ENCODE measurements at regions not wholly inside any gene's neighbourhood (a gene's known extent, or its start where the extent isn't known, plus 50 kb on each side); places are given as distances from the start of the nearest gene placed in this dataset.

DNA sequence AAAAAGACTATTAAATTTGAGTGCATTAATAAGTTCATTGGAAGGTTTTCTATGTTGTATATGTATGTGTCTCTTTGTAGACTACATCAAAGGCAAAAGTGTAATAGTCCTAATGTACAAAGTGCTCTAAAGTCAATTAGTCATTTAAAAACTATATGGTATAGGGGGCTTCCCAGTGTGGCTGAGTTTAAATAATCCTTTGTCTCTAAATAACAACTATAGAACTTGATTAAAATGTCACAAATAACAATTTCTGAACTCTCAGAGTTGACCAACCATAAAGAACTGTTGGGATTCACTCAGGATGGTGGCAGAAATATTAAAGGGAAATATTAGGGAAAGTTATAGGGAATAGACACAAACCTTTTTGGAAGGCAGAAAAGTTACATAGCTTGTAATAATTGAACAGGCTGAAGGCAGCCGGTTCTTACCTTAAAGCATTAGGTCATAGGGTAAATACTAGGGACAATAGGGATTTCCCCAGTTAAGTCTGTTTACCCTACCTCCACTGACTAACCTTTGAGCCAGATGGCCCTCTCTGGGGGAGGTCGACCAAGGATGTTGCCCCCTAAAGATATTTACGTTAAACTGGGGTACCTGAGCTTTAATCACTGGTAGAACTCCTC lies 1054.2 kb downstream of the ARAP2 start:
- TF ChIP-seq, protein P1, sequence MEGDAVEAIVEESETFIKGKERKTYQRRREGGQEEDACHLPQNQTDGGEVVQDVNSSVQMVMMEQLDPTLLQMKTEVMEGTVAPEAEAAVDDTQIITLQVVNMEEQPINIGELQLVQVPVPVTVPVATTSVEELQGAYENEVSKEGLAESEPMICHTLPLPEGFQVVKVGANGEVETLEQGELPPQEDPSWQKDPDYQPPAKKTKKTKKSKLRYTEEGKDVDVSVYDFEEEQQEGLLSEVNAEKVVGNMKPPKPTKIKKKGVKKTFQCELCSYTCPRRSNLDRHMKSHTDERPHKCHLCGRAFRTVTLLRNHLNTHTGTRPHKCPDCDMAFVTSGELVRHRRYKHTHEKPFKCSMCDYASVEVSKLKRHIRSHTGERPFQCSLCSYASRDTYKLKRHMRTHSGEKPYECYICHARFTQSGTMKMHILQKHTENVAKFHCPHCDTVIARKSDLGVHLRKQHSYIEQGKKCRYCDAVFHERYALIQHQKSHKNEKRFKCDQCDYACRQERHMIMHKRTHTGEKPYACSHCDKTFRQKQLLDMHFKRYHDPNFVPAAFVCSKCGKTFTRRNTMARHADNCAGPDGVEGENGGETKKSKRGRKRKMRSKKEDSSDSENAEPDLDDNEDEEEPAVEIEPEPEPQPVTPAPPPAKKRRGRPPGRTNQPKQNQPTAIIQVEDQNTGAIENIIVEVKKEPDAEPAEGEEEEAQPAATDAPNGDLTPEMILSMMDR (IDR thresholded peaks at IDR 0.05): no peak
- no peak for TF ChIP-seq ZFX (IDR thresholded peaks at IDR 0.05; ENCODE audit: borderline replicate concordance)

All from 22Rv1 (cell line).